Left ventricle myocardium inferior (tissue), 1 donor: ENCODE measurements at regions not wholly inside any gene's neighbourhood (a gene's known extent, or its start where the extent isn't known, plus 50 kb on each side); places are given as distances from the start of the nearest gene placed in this dataset.

Experiments
- DNase-seq: peaks from one replicate; pipeline ENCODE4 v3.0.0-alpha.2; 2020
- H3K27ac ChIP-seq: fragments of 200-600 bp; replicated peaks from 2 replicates; pipeline ENCODE4 v1.8.0; 2021
- H3K27me3 ChIP-seq: fragments of 200-600 bp; 2 replicates; pipeline ENCODE4 v1.8.0; 2021; ENCODE audit warnings: low read depth
- H3K36me3 ChIP-seq: fragments of 200-600 bp; 2 replicates; pipeline ENCODE4 v1.8.0; 2021
- H3K4me1 ChIP-seq: fragments of 200-600 bp; 2 replicates; pipeline ENCODE4 v1.8.0; 2021
- H3K4me3 ChIP-seq: fragments of 200-600 bp; 2 replicates; pipeline ENCODE4 v1.8.0; 2021; ENCODE audit warnings: mild to moderate bottlenecking, moderate library complexity
- H3K9me3 ChIP-seq: fragments of 200-600 bp; replicated peaks from 2 replicates; pipeline ENCODE4 v1.8.0; 2021
- CTCF ChIP-seq: fragments of 200-600 bp; IDR thresholded peaks from 2 replicates; pipeline ENCODE4 v1.8.0; 2021; ENCODE audit warnings: antibody characterized with exemption, mild to moderate bottlenecking, borderline replicate concordance
- intact Hi-C: fragments of 100-400 bp; cut with micrococcal nuclease; formaldehyde crosslinking; loops from one replicate; pipeline ENCODE4 v1.11.0; 2022
- donor health status: DM: no; HTN: yes; CAD: no; lungs with severe emphysema.

- no peak overlapping the region for H3K4me3 ChIP-seq
These were observed 249.3 kb upstream of the MYT1L start for GRCh38 chr2:2580341-2580740.

GRCh38 chr2:2579814-2580213 lies 248.7 kb upstream of the MYT1L start:
- intact Hi-C loops, result no loop called here
- H3K27ac ChIP-seq, result no peak overlapping the region
- no peaks in the 10 kb centered on the region for H3K4me1 ChIP-seq
- no peak for TF ChIP-seq CTCF
- DNase-seq, result no peak
- peaks cover 21% of the 10 kb centered on the region for H3K27me3 ChIP-seq
- H3K36me3 ChIP-seq, result no peaks in the 10 kb centered on the region
- H3K9me3 ChIP-seq, result no peaks in the 10 kb centered on the region
- no peak overlapping the region for H3K4me3 ChIP-seq

More at GRCh38 chr2:2580341-2580740, 249.3 kb upstream of the MYT1L start:
- intact Hi-C loops, result no loop called here
- no peaks in the 10 kb centered on the region for H3K36me3 ChIP-seq
- no peak for DNase-seq
- TF ChIP-seq CTCF, result no peak
- no peak overlapping the region for H3K27ac ChIP-seq
- peaks cover 18% of the 10 kb centered on the region for H3K27me3 ChIP-seq
- no peaks in the 10 kb centered on the region for H3K4me1 ChIP-seq
- no peaks in the 10 kb centered on the region for H3K9me3 ChIP-seq

GRCh38 chr2:2577407-2577831 lies 246.3 kb upstream of the MYT1L start:
- Histone ChIP-seq H3K27ac (no peak overlapping the region), H3K4me3 (no peak overlapping the region), H3K27me3 (peaks cover 17% of the 10 kb centered on the region), H3K36me3 (no peaks in the 10 kb centered on the region), H3K4me1 (no peaks in the 10 kb centered on the region), H3K9me3 (no peaks in the 10 kb centered on the region)
- TF ChIP-seq CTCF, result no peak
- no peak for DNase-seq
- intact Hi-C loops, result no loop called here

GRCh38 chr2:2575870-2576386 lies 244.9 kb upstream of the MYT1L start:
- no peak for DNase-seq
- Histone ChIP-seq H3K36me3 (no peaks in the 10 kb centered on the region), H3K27ac (no peak overlapping the region), H3K4me1 (no peaks in the 10 kb centered on the region), H3K27me3 (peaks cover 22% of the 10 kb centered on the region), H3K4me3 (no peak overlapping the region), H3K9me3 (no peaks in the 10 kb centered on the region)
- intact Hi-C loops, result no loop called here
- no peak for TF ChIP-seq CTCF

GRCh38 chr2:2575181-2575577 lies 244.1 kb upstream of the MYT1L start:
- H3K9me3 ChIP-seq, result no peaks in the 10 kb centered on the region
- intact Hi-C loops, result no loop called here
- no peaks in the 10 kb centered on the region for H3K4me1 ChIP-seq
- DNase-seq, result no peak
- H3K27ac ChIP-seq, result no peak overlapping the region
- H3K27me3 ChIP-seq, result peaks cover 28% of the 10 kb centered on the region
- no peak overlapping the region for H3K4me3 ChIP-seq
- TF ChIP-seq CTCF, result no peak
- no peaks in the 10 kb centered on the region for H3K36me3 ChIP-seq
